GM18505 (cell line): ENCODE measurements at regions not wholly inside any gene's neighbourhood (a gene's known extent, or its start where the extent isn't known, plus 50 kb on each side); places are given as distances from the start of the nearest gene placed in this dataset.

Experiments
- ATAC-seq: cut with Tn5 transposase; IDR thresholded peaks from one replicate; pipeline ENCODE4 v1.9.1; 2021; ENCODE audit not compliant: unreplicated experiment
- POLR2A ChIP-seq: IDR thresholded peaks from 4 replicates; pipeline ENCODE4 v1.6.1; 2011; ENCODE audit warnings: borderline replicate concordance; ENCODE audit not compliant: insufficient read depth, insufficient read length; ENCODE audit errors: extremely low read depth

DNA sequence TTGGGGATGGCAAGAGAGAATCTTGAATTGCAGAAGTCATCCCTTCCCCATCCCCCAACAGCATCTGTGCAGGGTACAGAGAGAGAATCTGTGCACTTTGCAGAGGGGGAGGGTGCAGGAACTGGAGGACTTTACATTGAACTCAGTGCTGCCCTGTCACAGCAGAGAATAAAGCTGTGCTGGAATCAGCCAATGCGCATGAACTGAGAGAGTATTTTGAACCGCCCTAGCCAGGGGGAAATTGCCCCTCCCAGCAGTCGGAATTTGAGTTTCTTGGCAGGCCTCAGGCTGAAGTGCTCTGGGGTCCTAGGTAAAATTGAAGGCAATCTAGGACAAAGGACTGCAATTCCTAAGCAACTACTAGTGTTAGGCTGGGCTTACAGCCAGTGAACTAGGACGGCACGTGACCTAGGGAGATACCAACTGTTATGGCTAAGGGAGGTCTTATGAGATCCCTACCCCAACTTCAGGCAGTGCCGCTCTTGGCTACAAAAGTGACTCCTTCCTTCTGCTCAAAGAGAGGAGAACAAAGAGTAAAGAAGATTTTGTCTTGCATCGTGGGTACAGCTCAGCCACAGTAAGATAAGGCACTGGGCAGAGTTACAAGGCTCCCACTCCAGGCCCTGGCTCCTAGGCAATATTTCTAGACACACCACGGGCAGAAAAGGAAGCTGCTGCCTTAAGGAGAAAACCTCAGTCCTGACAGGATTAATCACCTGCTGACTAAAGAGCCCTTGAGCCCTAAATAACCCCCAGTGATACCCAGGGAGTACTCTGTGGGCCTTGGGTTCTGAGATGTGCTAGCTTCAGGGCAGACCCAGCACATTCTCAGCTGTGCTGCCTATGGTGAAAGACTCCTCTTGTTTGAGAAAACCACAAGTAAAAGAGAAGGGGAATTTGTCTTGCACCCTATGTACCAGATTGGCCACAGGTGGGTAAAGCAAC, 300.5 kb upstream of the ALCAM start:
- no peak for ATAC-seq

DNA sequence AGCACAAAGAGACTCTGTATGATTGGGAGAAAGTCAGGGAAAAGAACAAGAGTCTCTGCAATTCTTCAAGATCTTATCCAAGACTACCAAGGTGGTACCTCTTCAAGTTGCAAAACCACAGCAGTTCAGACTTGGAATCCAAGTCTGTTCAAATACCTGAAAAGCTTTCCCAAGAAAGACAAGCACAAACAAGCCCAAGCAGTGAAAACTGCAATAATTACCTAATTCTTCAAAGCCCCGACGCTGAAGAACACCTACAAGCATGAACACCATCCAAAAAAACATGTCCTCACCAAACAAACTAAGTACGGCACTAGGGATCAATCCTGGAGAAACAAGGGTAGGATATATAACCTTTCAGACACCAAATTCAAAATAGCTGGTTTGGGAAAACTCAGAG, 299.3 kb upstream of the ALCAM start:
- no peak for ATAC-seq
- TF ChIP-seq POLR2A: no peak

More for the DNA sequence above, 300.5 kb upstream of the ALCAM start:
- no peak for TF ChIP-seq POLR2A

GRCh38 chr3:105077060-105077822, 289.5 kb upstream of the ALCAM start:
- TF ChIP-seq POLR2A: no peak

DNA sequence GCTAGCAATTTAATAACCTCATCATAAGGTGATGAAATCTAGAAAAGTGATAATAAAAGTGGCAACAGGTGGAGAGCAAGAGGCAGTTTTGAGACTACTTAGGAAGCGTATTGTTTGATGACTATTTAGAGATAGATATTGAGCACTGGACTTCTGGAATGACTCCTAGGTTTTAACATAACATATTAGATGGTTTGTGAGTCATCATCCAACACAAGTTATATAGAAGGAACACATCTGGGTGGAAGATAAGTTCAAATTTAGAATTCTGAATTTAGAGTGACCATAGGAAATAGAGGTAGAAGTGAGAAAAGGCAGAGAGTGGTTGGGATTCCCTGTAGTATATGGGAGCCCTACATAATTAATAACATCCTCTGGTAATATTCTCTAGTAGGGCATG, 282.8 kb upstream of the ALCAM start:
- no peak for ATAC-seq
- no peak for TF ChIP-seq POLR2A

More at GRCh38 chr3:105077060-105077822, 289.5 kb upstream of the ALCAM start:
- ATAC-seq: no peak

- no peak for ATAC-seq
- no peak for TF ChIP-seq POLR2A
Observed at GRCh38 chr3:105085506-105085905, 281.2 kb upstream of the ALCAM start.

GRCh38 chr3:105093371-105094252, 273.1 kb upstream of the ALCAM start:
- ATAC-seq: no peak
- TF ChIP-seq POLR2A: no peak

DNA sequence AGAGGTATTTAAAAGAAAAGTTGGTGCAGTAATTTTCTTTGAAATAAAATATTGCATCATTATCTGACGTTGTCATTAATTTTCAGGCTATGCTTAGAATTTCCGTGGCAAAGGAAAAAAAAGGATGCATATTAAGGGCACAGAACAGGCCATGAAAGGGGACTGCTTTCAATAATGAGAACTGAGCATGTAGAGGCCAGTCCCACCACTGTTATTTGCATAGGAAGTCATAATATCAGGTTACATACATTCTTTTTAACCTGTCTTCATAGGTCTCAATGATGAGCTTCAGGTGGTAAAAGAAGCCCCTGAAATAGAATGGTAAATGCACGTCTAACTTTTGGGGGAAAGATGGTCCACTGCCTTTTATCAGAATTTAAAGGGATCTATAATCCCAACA, 272.1 kb upstream of the ALCAM start:
- TF ChIP-seq POLR2A: no peak
- no peak for ATAC-seq

DNA sequence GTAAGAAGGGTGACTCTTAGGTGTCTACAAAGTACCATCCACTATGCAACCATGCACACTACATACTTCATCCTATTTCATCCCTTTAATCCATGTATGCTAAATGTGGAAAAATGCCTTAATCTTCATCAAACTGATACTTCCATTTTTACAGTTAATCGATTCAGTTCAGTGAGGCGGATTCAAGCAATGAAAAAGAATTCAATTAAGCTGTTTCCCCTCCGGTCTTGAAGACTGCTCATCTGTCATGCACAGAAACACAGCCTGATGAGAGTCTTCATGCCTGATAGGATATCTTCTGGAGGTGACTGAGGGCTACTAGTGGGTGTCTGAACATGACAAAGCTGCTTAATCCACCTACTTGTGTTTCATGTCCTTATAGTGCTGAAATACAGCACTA, 270.6 kb upstream of the ALCAM start:
- no peak for TF ChIP-seq POLR2A
- no peak for ATAC-seq

DNA sequence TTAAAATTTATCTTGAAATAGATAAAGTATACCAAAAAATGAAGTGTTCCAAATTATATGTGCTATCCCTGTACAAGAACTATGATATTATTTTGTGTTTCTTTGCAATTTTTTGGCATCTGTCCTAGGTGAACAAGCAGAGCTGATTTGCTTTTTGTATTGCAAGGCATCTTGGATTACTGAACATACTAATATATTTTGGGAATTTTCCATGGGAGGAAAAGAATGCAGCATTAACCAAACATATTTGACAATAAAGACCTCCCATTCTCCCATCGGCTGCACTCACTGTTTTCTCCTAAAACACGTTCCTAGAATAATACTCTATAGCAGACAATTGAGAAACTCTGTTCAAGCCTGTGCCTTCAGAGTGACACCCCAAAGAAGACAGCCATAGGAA, 265.1 kb upstream of the ALCAM start:
- ATAC-seq: no peak
- TF ChIP-seq POLR2A: no peak

GRCh38 chr3:105103139-105103538, 263.6 kb upstream of the ALCAM start:
- no peak for ATAC-seq
- no peak for TF ChIP-seq POLR2A

DNA sequence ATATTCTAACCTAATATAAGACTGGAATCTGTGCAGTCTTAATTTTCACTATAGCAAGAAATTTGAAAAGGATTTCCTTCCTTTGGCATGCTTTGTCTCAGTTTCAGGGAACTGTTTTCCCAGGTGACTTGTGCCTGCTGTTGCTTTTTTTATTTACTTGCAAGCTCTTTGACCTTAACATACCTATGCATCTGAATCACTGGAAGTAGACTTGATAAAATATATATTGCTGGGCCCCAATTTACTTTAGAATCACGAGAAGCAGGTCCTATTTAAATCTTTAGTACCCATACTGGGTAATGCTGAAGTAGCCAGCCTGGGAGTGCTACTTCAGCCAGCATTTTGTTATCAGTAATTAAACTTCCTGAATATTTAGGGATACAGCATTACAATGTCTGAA, 257.9 kb upstream of the ALCAM start:
- no peak for ATAC-seq
- TF ChIP-seq POLR2A: no peak

DNA sequence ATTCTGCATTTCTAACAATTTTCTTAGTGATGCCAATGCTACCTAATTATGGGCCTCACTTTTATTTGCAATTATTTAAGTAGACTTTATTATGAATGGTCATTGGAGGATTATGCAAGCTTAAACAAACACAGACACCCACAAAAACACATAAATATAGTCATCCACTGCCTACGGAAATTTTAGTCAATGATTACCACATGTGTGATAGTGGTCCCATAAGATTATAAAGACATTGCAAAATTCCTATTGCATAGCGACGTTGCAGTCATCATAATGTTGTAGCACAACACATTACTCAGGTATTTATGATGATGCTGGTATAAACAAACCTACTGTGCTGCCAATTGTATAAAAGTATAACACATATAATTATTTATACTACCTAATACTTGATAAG, 247.8 kb upstream of the ALCAM start:
- no peak for TF ChIP-seq POLR2A
- ATAC-seq: no peak

DNA sequence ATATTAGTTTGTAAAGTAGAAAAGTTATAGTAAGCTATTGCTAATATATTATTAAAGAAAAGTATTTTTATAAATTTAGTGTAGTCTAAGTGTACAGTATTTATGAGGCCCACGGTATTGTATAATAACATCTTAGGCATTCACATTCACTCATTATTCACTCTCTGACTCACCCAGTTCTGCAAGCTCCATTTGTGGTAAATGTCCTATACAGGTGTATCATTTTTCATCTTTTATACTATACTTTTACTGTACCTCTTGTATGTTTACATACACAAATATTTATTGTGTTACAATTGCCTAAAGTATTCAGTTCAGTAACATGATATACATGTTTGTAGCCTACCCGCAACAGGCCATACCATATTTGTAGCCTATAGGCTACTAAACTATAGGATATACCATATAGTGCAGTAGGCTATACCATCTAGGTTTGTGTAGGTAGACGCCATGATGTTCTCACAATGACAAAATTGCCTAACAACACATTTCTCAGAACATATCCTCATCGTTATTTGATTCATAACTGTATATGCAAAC, 246.8 kb upstream of the ALCAM start:
- TF ChIP-seq POLR2A: no peak
- ATAC-seq: no peak

- TF ChIP-seq POLR2A: no peak
Observed at GRCh38 chr3:105130911-105131310, 235.8 kb upstream of the ALCAM start.

DNA sequence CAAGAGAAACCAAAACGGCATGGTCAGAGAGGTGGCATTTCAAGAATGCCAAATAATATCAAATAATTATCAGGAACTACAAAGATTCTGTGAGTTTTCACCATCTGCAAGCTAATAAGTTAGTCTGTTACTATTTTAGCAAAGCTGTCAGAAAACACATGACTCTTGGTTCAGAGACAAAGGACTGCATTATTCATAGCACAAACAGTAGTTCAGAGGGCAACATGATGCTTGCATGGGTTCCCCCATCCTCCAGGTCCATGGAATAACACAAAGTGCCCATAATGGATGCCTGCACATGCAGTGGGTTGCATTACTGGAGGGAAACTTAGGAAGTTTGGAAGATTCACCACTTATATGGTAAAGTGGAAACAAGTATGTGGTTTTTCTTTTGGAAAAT, 228.8 kb upstream of the ALCAM start:
- TF ChIP-seq POLR2A: no peak
- ATAC-seq: no peak

More at GRCh38 chr3:105130911-105131310, 235.8 kb upstream of the ALCAM start:
- ATAC-seq: no peak
